Adrenal gland (tissue), 5 donors: ENCODE measurements at regions not wholly inside any gene's neighbourhood (a gene's known extent, or its start where the extent isn't known, plus 50 kb on each side); places are given as distances from the start of the nearest gene placed in this dataset.

Source experiments
- POLR2A ChIP-seq, 2 donors: fragments of 450-650 bp; IDR thresholded peaks; one replicate each; pipeline ENCODE4 v1.6.1; 2017; ENCODE audit warnings: antibody characterized with exemption in 2 of 2, mild to moderate bottlenecking in 2 of 2, moderate library complexity in 1 of 2
- TF ChIP-seq, protein P1 (sequence below), 6 experiments: fragments of 450-650 bp in 4 of 6; fragments of 200-600 bp in 2 of 6; sonication (generic) in 1 of 6; IDR thresholded peaks; 1 replicate in 5 of 6; 2 replicates in 1 of 6; pipeline versions ENCODE4 v1.5.1 to v1.8.0; 2016 to 2021; ENCODE audit warnings: antibody characterized with exemption in 6 of 6, mild to moderate bottlenecking in 2 of 6, moderate library complexity in 1 of 6
- donor health status: DM: no; HTN: no; CAD: no.

DNA sequence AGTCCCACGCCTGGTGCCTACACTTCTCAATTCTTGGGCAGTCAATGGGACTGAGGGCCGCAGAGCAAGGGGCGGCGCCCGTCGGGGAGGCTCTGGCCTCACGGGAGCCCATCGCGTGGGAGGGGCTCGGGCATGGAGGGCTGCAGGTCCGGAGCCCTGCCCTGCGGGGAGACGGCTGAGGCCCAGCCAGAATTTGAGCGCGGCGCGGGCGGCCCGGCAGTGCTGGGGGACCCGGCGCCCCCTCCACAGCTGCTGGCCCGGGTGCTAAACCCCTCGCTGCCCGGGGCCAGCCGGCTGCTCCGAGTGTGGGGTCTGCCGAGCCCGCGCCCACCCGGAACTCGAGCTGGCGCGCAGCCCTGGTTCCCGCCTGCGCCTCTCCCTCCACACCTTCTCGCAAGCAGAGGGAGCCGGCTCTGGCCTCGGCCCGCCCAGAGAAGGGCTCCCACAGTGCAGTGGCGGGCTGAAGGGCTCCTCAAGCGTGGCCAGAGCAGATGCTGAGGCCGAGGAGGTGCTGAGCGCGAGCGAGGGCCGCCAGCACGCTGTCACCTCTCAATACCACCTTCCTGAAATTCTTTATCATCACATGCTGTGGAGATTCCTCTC is 58.5 kb downstream of the BAK1 start:
- TF ChIP-seq, protein P1, sequence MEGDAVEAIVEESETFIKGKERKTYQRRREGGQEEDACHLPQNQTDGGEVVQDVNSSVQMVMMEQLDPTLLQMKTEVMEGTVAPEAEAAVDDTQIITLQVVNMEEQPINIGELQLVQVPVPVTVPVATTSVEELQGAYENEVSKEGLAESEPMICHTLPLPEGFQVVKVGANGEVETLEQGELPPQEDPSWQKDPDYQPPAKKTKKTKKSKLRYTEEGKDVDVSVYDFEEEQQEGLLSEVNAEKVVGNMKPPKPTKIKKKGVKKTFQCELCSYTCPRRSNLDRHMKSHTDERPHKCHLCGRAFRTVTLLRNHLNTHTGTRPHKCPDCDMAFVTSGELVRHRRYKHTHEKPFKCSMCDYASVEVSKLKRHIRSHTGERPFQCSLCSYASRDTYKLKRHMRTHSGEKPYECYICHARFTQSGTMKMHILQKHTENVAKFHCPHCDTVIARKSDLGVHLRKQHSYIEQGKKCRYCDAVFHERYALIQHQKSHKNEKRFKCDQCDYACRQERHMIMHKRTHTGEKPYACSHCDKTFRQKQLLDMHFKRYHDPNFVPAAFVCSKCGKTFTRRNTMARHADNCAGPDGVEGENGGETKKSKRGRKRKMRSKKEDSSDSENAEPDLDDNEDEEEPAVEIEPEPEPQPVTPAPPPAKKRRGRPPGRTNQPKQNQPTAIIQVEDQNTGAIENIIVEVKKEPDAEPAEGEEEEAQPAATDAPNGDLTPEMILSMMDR (IDR thresholded peaks at IDR 0.05), result no peak
- TF ChIP-seq POLR2A (IDR thresholded peaks at IDR 0.05), result no peak
